RKO (cell line): ENCODE measurements at regions not wholly inside any gene's neighbourhood (a gene's known extent, or its start where the extent isn't known, plus 50 kb on each side); places are given as distances from the start of the nearest gene placed in this dataset.
"Not testable (repeated sequence)": the region's sequence is repeated elsewhere in the genome, so short reads cannot be mapped to it uniquely, and the experiment has no call there.

Source experiments
- DNase-seq: peaks from one replicate; pipeline ENCODE4 v3.0.0-alpha.2; 2016; ENCODE audit warnings: low spot score

DNA sequence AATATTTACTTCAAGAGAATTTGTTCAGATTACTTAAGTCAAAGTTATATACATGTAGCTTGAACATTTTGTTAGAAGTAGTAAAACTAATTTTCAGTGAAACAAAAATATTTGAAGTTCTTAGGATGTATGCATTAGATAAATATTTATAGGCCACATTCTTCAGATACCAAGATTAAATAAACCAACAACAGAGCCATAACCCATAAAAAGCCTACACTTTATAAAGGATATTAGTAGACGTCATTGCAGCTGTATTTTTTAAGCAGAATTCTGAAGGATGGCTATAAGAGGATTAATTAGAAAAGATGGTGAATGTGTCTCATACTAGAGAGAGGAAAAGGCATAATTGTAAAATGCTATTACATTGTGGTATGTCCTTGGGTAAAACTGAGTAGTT is 449.7 kb upstream of the ALCAM start:
- DNase-seq: no peak

DNA sequence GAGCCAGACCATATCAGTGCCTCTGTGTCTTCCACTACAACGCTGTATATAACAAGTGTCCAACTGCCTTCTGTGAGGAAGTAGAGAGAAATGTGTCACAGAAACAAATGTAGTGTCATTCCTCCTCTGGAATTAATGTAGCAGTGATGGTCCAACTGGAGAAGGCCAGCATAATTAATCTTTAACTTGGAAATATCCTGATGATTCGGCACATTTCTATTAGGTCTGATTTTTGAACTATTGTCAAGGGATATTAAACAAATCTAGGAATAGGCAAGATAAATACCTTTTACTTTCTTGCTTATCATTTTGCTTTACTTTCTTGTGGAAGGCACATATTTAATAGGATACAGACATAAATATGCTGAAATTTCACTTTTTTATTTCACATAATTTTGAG is 446.2 kb upstream of the ALCAM start:
- DNase-seq: no peak

DNA sequence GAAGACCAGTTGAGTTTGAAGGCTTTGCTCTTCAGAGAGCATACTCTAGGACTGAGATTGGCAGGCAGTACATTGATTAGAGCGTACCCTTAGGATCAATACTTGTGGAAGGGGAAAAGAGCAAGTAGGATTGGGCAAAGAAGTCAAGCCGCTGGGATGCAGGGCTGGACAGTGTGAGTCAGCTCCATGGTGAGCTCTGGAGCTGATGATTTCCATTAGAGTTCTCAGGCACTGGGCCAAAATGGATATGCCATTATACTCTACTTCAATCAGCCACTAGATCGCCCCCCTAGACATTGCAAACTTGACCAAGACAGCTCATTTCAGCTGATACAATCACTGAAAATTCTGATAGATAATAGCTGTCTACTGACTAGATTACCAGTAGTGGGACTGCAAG is 432.7 kb upstream of the ALCAM start:
- DNase-seq: no peak

DNA sequence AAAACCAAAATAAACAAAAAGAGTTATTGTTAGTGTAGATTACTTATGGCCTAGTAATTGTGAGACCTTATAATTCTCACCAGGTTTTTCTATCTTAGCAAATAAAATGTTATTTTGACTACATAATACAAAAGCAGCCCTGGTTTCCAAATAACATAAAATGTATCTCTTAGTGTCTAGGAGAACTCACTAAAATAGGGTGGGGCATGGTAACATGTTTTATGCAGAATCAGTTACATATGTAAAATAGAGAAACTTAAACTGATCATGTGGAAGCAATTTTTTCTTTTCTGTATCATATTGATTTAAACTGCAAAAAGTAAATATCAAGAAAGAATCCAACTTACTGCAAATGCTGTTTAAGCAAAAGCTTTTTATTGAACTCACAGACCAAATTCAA is 431.1 kb upstream of the ALCAM start:
- DNase-seq: no peak

DNA sequence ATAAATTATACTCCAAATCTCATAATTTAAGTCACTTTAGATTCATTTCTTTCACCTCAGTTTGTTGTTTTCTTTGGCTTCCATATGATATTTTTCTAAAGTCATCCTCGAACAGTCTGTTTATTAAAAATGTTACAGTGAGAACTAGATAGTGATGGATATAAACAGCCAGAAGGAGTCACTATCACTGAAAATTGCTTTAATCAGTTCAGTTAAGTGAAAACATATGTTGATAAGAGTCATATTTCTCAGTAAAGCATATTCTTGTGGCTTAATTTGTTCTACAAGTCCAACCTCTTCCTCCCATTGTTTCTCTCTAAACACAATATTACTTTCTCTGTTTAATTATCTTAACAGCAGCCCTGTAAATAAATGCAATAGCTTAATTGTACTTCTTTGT is 427.5 kb upstream of the ALCAM start:
- DNase-seq: no peak

DNA sequence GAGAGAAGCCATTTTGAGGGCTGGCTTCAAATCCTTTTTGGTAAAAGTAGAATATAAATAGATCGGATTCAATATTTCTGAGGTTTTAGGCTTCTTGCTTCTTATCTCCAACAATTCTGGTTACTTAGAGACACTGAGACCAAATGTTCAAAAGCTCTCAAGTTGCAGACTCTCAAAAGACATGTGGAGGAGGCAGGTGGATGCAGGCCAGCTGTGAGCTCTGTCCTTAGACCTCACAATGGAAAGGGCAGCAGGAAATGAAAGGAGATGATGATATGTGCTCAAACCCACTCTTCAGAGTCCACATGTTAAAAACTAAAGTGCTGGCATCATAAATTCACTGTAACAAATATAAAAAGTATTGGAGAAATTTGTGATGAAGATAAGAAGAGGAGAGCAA is 424.9 kb upstream of the ALCAM start:
- no peak for DNase-seq

DNA sequence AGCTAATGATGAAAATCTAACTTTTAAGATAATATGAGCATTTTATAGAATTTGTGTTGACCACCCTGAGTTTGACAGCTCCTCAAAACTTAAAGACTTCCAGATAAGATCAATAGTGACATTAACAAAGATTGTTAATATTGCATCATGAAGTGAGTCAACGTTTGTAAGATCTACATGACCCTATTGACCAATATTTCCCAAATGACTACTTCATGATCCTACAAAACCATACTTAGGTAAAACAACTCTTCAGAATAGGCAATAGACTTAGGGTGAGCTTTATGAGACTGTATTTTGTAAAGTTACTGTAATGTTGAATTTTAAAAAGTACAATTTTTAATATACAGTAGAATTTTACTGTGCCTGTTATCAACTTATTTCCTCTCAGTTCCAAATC is 422.7 kb upstream of the ALCAM start:
- peak; percentile 2 for DNase-seq

DNA sequence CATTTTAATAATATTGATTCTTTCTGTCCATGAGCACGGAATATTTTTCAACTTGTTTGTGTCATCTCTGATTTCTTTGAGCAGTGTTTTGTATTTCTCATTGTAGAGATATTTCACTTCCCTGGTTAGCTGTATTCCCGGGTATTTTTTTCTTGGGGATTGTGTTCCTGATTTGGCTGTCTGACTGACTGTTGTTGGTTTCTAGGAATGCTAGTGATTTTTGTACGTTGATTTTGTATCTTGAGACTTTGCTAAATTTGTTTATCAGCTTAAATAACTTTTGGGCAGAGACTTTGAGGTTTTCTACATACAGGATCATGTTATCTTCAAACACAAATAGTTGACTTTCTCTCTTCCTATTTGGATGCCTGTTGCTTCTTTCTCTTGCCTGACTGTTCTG is 418.8 kb upstream of the ALCAM start:
- no peak for DNase-seq

DNA sequence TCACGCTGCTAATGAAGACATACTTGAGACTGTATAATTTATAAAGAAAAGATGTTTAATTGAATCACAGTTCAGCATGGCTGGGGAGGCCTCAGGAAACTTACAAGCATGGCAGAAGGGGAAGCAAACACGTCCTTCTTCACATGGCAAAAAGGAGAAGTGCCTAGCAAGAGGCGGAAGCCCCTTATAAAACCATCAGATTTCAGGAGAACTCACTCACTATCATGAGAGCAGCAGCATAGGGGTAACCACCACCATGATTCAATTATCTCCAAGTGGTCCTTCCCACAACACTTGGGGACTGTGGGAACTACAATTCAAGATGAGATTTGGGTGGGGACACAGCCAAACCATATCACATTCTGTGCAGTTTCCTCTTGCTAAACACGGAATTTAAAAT is 416.9 kb upstream of the ALCAM start:
- not testable (repeated sequence) for DNase-seq

DNA sequence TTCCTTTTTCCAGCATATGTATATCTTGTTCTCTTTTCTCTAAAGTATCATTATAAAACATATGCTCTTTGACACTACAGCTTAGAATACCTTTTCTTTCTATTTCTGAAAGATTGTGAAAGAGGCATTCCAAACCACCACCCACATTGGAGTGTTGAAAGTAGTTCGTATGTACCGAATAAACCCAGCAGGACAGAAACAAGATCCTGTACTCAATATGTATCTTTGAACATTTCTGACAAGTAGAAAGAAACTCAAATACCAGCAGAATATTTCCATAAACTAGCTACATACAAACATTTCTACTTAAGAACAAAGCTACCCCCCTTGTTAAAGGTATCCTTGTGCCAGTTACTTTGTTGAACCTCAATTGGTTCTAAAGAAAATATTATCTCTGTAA is 415.3 kb upstream of the ALCAM start:
- no peak for DNase-seq

DNA sequence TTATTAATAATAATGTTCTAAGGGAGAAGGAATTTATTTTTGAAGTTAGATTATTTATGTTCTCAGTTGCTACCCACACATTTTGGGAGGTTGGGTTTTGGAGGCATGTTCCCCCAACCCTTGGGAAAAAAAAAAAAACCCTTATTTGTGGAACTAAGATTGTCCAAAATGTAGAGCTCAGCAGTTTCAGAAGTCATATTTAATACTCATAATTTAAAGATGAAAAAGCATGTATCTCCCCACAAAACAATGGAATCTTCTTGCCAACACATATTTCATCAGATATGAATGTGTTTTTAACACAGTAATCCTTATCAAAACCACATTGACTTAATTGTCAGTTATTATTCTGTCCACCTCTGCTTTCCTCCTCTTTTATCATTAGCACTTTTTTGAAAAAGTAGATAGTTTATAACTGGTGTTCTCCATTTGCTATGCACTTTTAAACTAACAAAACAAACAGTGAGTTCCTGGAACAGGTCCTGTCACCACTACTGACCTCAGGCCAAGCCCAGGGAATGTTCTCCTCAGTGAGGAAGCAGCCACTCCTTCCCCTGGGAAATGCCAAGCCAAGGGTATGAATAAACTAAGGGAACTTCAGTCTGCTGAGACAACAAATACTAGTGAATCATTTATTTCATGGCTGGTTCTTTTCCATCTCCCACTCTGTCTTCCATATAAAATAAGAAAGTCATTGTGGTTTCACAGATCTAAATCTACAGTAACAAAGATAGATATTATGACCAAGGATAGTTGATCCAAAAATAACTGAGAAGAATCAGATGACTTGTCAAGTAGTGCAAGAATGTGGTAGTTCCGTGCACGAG is 414.4 kb upstream of the ALCAM start:
- no peak for DNase-seq

DNA sequence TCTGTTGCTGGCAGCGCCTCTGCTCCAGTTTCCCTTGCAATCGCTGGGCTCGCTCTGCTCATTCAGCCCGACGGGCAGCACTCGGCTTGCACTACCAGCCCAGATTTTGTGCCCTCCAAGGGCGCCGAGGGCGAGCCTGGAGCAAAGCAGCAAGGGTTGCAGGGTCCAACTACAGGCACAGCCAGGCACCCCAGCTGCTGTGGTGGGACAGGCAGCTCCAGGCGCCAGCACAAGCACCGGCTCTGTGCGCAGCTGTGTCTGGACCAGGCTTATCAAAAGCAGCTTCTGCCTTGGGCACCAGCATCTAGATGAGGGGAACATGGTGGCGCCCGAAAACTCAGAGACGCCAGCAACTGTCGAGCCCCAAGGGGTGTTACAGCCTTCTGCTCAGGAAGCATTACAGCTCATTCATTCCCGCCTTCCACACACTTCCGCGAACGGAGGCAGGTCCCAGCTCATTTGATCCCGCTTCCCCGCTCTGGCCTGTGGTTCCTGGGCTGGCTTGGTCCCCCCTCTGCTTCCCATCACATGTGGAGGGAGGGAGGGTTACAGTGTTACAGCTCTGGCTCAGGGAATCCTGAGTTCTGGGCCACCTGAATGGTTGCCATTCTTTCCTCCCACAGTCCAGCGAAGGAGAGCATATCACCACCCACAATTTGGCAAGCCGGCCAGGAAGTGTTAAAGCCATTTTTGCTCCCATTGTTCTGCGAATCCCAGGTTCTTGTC is 409.9 kb upstream of the ALCAM start:
- DNase-seq: no peak

DNA sequence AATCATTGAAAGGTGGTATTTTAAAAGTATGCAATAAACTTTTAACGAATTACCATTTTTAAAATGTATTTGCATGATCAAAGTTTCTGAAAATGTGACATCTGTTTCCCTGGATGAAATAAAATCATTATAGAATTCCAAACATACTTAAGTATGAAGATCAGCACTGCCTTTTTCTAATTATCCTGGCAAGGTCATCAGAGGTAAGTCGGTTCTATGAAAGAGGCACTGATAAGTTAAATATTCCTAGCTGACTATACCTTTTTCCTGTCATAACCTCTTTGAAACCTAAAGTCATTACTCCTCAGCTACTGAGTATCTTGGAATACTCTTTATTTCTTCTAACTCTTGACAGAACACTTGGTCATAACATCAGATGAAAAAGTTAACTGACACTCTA is 406.1 kb upstream of the ALCAM start:
- no peak for DNase-seq

DNA sequence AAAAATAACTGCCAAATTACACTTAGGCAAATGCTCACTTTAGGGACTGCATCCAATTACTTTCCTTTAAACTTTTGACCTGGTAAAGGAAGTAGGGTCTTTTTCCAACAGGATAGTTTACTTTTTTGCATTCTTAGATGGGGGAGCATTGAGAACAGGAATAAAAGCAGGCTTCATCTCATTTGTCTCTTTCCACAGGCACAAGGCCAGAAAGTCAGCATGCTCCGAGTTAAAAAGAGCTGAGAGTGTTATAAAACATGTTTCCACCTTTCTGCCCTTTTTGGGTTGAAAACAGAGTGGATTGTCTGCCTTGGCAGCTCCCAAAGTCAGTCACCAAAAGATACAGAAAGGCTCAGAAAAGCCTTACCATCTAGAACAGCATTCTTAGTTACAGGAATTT is 404.9 kb upstream of the ALCAM start:
- DNase-seq: no peak

DNA sequence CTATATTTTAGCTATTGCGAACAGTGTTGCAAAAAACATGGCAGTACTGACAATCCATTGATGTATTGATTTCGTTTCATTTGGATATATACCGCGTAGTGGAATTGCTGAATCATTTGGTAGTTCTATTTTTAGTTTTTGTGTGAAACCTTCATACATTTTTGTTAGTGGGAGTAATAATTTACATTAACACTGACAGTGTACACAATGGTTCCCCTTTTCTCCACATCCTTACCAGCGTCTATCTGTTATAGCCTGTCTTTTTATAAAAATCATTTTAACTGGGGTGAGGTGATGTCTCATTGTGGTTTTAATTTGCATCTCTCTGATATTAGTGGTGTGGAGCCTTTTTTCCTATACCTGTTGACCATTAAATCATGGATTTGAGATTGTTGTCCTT is 392.4 kb upstream of the ALCAM start:
- no peak for DNase-seq

DNA sequence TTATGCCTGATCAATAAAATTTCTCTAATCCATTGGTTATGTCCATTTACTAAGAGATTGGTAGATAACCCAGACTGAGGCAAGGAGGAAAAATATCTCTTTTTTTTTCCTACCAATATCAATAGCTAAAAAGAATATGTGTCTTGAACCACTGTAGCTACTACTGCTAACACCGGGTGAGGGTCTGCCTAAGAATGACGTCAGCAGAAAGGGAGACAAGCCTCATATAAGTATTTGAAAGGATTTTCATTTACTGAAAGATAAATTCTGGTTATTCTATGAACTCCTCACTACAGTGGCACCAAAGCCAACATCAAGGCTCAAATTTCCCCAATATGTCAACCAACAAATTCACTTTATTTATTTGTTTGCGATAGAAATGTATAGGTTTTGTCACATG is 389.0 kb upstream of the ALCAM start:
- no peak for DNase-seq

DNA sequence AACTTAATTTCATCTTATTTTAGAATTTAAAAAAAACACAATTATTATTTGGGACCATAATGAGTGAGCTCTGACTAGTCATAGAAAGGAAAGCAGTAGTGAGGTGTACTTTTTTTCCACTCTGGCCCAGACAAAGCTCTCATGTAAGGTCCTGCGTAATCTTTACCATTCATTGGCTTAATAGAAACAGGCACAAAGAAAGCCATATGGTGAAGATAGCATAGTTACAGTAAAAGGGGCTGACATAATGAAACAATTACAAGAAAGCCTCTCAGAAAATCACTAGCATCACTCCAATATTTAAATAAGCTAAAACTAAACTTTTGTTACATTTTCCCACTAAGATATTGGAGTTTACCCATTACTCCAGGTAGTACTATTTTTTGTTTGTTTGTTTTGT is 384.6 kb upstream of the ALCAM start:
- no peak for DNase-seq

DNA sequence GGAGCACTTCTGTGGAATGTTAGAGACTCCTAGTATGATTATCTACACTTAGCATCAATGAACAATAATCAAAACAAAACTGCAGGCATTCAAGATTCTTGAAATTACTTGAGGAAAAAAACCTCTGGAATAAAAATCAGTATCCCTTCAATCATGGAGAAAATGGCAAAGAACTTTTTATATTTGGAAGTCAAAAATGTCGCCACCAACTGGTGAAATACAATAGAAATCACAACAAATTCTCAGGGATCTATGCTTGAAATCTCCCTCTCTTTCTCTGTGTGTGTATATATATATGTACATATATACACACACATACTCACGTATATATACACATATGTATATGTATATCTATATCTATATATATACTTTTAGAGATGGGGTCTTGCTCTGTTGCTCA is 378.9 kb upstream of the ALCAM start:
- no peak for DNase-seq

DNA sequence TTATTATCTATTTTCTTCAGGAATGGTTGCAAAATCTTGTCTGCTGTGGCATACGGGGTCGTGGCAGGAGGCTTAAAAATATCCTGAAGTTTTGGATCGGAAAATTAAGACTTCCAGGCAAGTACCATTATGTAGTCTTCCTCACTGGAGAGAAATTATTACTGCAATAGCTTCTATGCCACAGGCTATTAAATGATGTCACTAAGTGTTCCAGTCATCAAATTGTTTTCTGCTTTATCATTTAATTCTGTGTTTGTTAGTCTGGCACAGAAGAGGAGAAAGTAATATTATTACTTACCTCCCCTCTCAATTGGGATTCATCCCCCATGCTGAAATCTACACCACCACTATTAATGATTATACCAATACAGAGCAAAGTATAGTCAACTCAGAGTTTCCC is 378.2 kb upstream of the ALCAM start:
- no peak for DNase-seq

DNA sequence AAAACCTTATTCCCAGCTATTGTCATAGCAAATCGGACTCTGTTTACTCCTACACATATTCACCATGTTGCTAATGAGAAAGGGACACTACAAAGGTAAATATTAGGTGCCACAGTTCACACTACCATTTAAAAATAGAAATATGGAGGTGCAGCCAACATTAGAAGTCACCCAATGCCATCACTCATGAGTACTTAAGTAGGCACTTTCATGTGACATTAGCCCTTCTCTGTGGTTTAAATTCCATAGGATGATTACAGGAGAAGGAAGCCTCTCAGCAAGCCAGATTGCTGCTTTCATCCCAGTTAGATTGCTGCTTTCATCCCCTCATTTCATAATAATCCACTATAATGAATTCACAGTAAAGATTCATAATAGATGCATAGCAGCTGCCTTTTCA is 376.8 kb upstream of the ALCAM start:
- DNase-seq: no peak

DNA sequence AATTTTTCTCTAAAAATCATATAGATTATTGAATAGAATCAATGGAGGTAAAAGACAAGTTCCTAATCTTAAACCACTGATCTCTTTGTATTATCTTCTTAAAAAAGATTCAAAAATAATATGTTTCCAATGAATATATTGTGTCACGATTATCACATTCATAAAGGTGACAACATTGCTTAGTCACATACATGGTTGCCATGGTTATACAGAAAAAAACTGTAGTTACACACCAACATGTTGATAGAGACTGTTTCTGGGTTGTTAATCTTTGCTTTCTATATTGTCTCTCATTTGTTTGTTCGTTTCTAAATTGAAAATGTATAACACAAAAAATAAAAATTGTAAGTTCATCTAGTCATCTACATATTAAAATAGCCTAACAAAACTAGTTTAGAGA is 376.0 kb upstream of the ALCAM start:
- peak; percentile 58 for DNase-seq

DNA sequence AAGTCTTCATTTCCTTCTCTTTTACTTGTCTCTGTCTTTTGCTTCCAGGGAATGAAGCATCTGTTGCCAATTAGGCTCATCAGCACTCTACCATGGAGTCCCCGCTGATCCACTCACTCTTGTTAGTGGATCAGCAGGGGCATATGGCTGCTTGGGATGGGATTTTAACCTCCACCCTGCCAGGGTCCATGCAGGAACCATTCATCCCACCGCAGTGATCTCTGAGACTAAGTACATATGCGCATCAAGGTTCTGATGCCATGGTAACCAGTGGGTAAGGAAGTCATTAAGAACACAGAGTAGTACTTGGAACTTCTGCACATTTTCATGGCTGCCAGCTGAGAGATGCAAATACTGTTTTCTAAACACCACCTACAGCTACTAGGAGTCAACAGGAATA is 374.0 kb upstream of the ALCAM start:
- DNase-seq: no peak

DNA sequence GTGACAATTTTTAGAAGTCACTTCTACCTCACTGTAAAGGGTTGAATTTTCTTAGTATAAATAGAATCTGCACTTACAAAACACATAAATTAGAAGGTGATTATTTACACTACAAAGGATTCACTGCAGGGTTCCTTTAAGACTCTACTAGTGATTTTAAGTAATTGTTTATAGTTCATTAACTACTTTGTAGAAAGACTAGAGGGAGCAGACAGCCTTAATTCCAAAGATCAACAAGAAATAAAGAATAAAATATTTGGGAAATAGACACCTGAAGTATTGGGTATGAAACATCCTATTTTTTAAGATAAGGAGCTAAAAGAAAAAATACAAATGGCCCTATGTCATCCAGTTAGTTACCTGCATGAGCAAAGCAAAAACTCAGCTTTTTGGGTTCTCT is 360.5 kb upstream of the ALCAM start:
- DNase-seq: no peak

DNA sequence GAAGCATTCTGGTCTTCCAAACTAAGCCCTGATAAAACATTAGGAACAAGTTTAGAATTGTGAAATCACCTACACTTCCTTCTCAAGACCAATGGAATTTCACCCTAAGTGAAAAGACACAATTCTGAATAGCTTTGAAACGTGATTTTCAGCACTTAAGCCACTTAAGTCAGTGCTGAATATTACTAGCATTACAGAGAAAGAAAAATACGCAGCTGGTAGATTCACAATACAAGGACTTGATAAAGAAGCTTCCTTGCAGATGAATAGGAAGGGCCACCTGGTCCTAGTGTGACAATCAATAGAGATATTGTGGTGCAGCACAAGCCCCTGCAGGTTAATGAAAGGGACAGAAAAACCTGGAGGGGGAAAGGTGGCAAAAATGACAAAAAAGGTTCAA is 353.1 kb upstream of the ALCAM start:
- no peak for DNase-seq
